Stimulated activated naive B cell treated with anti-CD40 and anti-IgM and Interleukin-4, amounts not matched to agents 10 μg/mL and 1 μg/mL and 100 μg/mL, for 72 hours (primary cell): ENCODE measurements at regions not wholly inside any gene's neighbourhood (a gene's known extent, or its start where the extent isn't known, plus 50 kb on each side); places are given as distances from the start of the nearest gene placed in this dataset.
"Not testable (repeated sequence)": the region's sequence is repeated elsewhere in the genome, so short reads cannot be mapped to it uniquely, and the experiment has no call there.

Source experiments
- ATAC-seq, 2 donors: fragments of 150-1000 bp; cut with Tn5 transposase; replicated peaks; 2 replicates each; pipeline ENCODE4 v1.10.0; 2021; ENCODE audit warnings: moderate library complexity in 1 of 2
- DNase-seq: peaks from one replicate; pipeline ENCODE4 v3.0.0; 2021
- H3K27ac Mint-ChIP-seq: one replicate; pipeline ENCODE4 v1.8.0; 2022; ENCODE audit warnings: mild to moderate bottlenecking, mixed read lengths
- H3K27me3 Mint-ChIP-seq, 2 donors: one replicate each; pipeline ENCODE4 v1.8.0; 2022; ENCODE audit warnings: mixed read lengths in 2 of 2
- H3K36me3 Mint-ChIP-seq, 2 donors: one replicate each; pipeline ENCODE4 v1.8.0; 2022; ENCODE audit warnings: mixed read lengths in 2 of 2, mild to moderate bottlenecking in 1 of 2
- H3K4me1 Mint-ChIP-seq, 2 donors: one replicate each; pipeline ENCODE4 v1.8.0; 2022; ENCODE audit warnings: mixed read lengths in 2 of 2, mild to moderate bottlenecking in 1 of 2
- H3K4me3 Mint-ChIP-seq, 2 donors: one replicate each; pipeline ENCODE4 v1.8.0; 2022; ENCODE audit warnings: mild to moderate bottlenecking in 2 of 2, mixed read lengths in 2 of 2, moderate library complexity in 1 of 2
- H3K9me3 Mint-ChIP-seq, 2 donors: one replicate each; pipeline ENCODE4 v1.8.0; 2022; ENCODE audit warnings: mixed read lengths in 2 of 2, mild to moderate bottlenecking in 1 of 2

DNA sequence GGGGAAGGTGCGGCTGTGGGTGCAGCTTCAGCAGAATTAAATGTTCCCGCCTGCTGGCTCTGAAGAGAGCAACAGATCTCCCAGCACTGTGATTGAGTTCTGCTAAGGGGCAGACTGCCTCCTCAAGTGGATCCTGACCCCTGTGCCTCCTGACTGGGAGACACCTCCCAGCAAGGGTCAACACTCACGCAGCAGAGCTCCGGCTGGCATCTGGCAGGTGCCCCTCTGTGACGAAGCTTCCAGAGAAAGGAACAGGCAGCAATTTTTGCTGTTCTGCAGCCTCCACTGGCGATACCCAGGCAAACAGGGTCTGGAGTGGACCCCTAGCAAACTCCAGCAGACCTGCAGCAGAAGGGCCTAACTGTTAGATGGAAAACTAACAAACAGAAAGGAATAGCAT, 454.3 kb upstream of the MIR17HG start:
- not testable (repeated sequence) for H3K4me3 Mint-ChIP-seq, H3K27ac Mint-ChIP-seq, DNase-seq

DNA sequence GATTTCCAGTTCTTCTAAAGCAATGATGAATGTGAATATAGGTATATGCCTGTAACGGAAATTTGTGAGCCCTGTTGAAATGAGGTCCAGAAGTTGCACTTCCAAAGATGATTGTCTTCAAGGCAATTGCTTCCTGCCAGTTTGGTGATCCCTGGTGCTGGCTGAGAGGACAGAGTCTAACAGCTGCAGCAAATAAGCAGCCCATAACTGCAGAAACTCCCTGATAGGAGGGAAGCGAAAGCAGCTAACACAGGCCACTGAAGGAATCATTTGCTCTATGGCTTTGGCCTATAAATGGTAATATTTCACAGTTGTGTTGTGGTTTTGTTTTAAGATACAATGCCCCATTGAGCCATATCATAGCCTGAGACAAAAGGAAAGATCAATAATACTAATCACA, 451.5 kb upstream of the MIR17HG start:
- Mint-ChIP-seq H3K9me3 (peaks cover 0 to 3% of the 10 kb centered on the region in 2 donors), H3K4me1 (no peaks in the 10 kb centered on the region)

More for the DNA sequence above, 454.3 kb upstream of the MIR17HG start:
- not testable (repeated sequence) for H3K4me1 Mint-ChIP-seq, H3K9me3 Mint-ChIP-seq, H3K36me3 Mint-ChIP-seq, H3K27me3 Mint-ChIP-seq, ATAC-seq

DNA sequence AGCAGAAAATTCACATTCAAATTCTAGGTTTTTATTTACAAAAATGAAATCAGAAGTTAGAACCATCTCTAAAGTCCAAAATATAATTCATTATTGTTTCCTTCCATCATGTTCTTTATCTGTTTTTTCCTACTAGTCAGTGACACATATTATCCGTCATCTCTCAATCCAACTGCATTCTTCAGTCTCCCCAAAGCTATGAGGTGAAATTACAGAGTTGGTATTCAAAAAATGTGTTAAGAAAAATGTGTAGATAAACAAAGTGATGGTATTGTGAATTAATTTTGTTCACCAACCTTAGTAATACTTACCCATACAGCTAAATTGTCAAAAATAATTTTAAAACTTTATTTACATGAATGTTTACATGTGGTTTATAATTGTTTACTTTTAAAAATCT, 448.7 kb upstream of the MIR17HG start:
- H3K9me3 Mint-ChIP-seq, result peaks cover 0 to 3% of the 10 kb centered on the region in 2 donors
- no peaks in the 10 kb centered on the region for H3K27me3 Mint-ChIP-seq
- no peaks in the 10 kb centered on the region for H3K4me1 Mint-ChIP-seq
- no peak for ATAC-seq
- H3K36me3 Mint-ChIP-seq, result no peaks in the 10 kb centered on the region
- H3K4me3 Mint-ChIP-seq, result no peak overlapping the region
- H3K27ac Mint-ChIP-seq, result no peak overlapping the region
- no peak for DNase-seq

More for the DNA sequence above, 451.5 kb upstream of the MIR17HG start:
- Mint-ChIP-seq H3K27me3 (no peaks in the 10 kb centered on the region), H3K27ac (no peak overlapping the region), H3K4me3 (no peak overlapping the region), H3K36me3 (no peaks in the 10 kb centered on the region)
- DNase-seq (no peak), ATAC-seq (no peak)

DNA sequence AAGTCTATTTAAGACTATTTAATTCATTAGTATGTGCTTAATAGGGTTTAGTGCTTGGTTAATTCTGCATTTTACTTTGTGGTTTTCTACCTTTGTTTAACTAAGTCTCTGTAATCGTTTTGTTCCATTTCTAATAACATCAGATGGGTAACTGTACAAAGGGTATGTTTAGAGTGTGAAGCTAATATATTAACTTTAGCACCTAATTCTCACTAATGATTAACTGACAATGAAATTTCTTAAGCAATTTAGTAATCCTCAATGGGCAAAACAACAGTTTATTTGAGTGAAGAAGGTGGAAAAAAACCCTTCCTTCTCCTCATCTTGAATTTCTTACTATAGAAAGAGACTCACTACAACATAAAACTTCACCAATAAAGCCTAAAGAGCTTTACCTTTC, 448.1 kb upstream of the MIR17HG start:
- Mint-ChIP-seq H3K9me3 (peaks cover 0 to 3% of the 10 kb centered on the region in 2 donors), H3K4me1 (no peaks in the 10 kb centered on the region), H3K4me3 (no peak overlapping the region), H3K27me3 (no peaks in the 10 kb centered on the region), H3K36me3 (no peaks in the 10 kb centered on the region), H3K27ac (no peak overlapping the region)
- ATAC-seq (no peak), DNase-seq (no peak)

DNA sequence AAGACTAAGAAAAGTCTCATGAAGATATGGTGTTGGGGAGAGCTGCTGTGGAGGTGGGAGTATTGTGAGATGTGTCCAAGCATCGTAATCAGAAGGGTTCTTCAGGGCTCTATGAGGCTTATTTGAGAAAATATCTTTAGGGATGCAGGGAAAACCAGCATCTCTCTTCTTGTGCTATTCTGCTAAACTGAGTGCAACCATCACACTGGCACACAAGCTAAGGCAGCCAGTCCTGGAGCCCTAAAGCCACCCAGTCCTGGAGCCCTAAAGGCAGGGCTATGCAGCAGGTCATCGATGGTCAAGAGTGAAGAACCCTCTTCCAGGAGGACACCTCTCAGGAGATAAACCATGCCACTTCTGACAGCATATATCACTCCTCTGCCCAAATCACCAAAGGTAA, 445.2 kb upstream of the MIR17HG start:
- no peak overlapping the region for H3K4me3 Mint-ChIP-seq
- peaks cover 12 to 14% of the 10 kb centered on the region in 2 donors for H3K9me3 Mint-ChIP-seq
- ATAC-seq (no peak), DNase-seq (no peak)
- no peak overlapping the region for H3K27ac Mint-ChIP-seq
- H3K36me3 Mint-ChIP-seq, result no peaks in the 10 kb centered on the region
- no peaks in the 10 kb centered on the region for H3K4me1 Mint-ChIP-seq
- no peaks in the 10 kb centered on the region for H3K27me3 Mint-ChIP-seq

DNA sequence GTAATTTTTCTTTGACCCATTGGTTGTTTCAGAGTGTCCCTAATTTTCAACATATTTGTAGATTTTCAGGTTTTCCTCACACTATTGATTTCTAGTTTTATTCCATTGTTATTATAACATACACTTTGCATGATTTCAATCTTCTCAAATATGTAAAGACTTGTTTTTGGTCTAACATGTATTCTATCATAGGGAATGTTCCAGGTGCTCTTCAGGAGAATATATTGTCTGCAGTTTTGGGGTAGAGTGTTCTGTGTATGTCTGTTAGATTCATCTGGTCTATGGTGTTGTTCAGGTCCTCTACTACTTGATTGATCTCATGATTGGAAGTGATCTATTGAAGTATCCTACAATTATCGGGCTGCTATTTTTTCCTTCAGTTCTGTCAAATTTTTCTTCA, 440.9 kb upstream of the MIR17HG start:
- no peaks in the 10 kb centered on the region for H3K36me3 Mint-ChIP-seq
- ATAC-seq (no peak), DNase-seq (no peak)
- H3K9me3 Mint-ChIP-seq, result peaks cover 12 to 16% of the 10 kb centered on the region in 2 donors
- no peak overlapping the region for H3K27ac Mint-ChIP-seq
- H3K4me1 Mint-ChIP-seq, result no peaks in the 10 kb centered on the region
- H3K4me3 Mint-ChIP-seq, result no peak overlapping the region
- no peaks in the 10 kb centered on the region for H3K27me3 Mint-ChIP-seq

DNA sequence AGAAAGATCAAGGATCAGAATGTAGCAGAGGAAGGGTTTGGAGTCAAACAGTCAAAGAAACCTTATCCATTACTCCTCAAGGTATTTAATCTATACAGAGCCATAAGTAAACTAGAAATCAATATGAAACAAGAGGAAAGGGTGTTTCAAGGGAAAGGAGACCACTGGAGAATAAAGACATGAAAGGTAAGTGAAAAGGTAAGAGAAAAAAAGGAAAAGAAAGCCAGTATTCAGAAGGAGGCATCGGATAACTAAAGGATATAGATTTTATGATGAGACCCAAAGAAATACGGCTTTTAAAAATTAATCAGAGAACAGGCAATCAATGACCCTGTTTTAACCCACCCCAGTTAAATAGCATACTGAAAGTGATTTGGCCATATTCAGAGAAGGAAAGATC, 438.7 kb upstream of the MIR17HG start:
- no peaks in the 10 kb centered on the region for H3K36me3 Mint-ChIP-seq
- no peaks in the 10 kb centered on the region for H3K4me1 Mint-ChIP-seq
- no peak overlapping the region for H3K27ac Mint-ChIP-seq
- H3K27me3 Mint-ChIP-seq, result no peaks in the 10 kb centered on the region
- ATAC-seq, result no peak
- H3K9me3 Mint-ChIP-seq, result peaks cover 12 to 16% of the 10 kb centered on the region in 2 donors
- no peak for DNase-seq
- H3K4me3 Mint-ChIP-seq, result no peak overlapping the region

DNA sequence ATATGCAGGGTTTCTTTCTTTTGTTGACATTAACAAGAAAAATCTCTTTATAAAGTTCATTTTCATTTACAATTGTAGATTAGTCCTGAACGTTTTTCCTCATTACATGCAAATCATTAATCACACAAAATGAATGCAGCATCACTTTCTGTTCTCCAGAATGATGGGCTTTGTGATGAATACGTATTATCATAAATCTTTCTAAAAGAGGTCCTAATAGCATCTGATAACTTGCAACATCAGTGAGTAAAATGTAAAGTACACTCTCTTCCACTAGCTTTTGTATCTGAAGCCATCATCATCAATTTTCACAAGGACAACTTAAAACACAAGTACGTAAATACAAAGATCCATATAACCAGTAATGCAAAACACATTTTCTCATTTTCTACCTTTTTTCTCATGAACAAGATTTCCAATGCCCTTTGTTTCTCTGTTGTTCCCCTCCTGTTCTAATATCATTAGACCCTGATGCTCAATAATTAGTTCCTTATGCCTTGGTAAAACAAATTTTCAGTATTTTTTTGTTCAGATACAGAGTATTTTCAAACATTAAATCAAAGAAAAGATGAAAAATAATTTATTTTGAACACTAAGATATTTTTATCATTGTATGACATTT, 437.4 kb upstream of the MIR17HG start:
- H3K4me1 Mint-ChIP-seq, result no peaks in the 10 kb centered on the region
- ATAC-seq (no peak), DNase-seq (no peak)
- no peaks in the 10 kb centered on the region for H3K36me3 Mint-ChIP-seq
- H3K27ac Mint-ChIP-seq, result no peak overlapping the region
- H3K27me3 Mint-ChIP-seq, result no peaks in the 10 kb centered on the region
- no peak overlapping the region for H3K4me3 Mint-ChIP-seq
- peaks cover 11 to 15% of the 10 kb centered on the region in 2 donors for H3K9me3 Mint-ChIP-seq

DNA sequence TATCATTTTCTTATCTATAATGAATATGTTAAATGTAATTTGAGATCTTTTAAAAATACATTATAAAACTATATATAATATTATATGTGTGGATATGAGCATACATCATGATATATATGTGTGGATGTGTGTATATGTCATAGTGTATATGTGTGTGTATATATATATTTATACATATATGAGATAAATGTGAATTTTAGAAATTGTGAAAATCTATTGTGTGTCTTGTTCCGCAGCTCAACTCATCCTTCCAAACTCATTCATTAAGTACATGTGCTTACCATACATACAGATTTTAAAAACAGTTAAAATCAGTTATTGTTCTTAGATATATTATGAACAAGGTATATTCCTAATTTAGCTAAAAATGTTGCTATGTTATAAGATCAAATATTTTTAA, 435.2 kb upstream of the MIR17HG start:
- Mint-ChIP-seq H3K9me3 (peaks cover 0 to 4% of the 10 kb centered on the region in 2 donors), H3K4me3 (no peak overlapping the region), H3K27ac (no peak overlapping the region), H3K36me3 (no peaks in the 10 kb centered on the region), H3K27me3 (no peaks in the 10 kb centered on the region), H3K4me1 (no peaks in the 10 kb centered on the region)
- ATAC-seq, result no peak
- DNase-seq, result no peak

DNA sequence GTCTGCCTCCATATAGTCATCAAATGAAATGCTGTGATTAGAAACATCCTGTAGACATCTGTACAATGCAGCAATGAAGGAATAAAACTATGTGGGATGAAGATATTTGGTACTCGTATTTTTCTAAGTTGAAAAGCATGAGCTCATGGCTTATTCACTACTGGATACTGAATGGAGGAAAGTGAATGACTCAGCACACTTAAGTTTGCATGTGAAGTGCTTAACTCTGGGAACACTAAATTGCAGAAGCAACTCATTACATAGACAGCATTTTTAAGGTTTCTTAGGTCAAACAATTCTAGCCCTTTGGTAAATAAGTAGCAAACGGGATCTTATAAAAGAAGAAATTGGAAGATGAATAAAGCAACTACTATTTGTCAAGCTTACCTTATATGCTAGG, 429.0 kb upstream of the MIR17HG start:
- no peaks in the 10 kb centered on the region for H3K27me3 Mint-ChIP-seq
- H3K27ac Mint-ChIP-seq, result no peak overlapping the region
- H3K4me3 Mint-ChIP-seq, result no peak overlapping the region
- H3K9me3 Mint-ChIP-seq, result peaks cover 0 to 6% of the 10 kb centered on the region in 2 donors
- ATAC-seq (no peak), DNase-seq (no peak)
- no peaks in the 10 kb centered on the region for H3K4me1 Mint-ChIP-seq
- no peaks in the 10 kb centered on the region for H3K36me3 Mint-ChIP-seq

DNA sequence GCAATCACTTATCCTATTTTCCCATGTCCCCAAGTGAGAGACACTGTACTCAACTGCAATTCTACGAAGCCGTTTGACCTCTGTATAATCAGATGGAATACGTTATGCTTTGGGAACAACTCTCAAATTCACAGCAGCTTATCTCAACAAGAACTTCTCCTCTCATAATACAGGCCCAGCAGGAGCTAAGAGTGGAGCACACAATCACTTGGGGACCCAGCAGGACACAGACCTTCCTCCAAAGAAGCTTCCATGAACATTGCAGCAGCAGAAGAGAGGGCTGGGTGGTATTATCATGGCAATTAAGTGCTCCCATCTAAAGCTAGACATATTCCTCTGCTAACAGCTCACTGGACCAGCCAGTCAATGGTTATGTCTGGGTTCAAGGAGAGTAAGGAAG, 428.3 kb upstream of the MIR17HG start:
- peaks cover 0 to 6% of the 10 kb centered on the region in 2 donors for H3K9me3 Mint-ChIP-seq
- H3K36me3 Mint-ChIP-seq, result no peaks in the 10 kb centered on the region
- DNase-seq (no peak), ATAC-seq (no peak)
- H3K27ac Mint-ChIP-seq, result no peak overlapping the region
- no peaks in the 10 kb centered on the region for H3K27me3 Mint-ChIP-seq
- no peaks in the 10 kb centered on the region for H3K4me1 Mint-ChIP-seq
- no peak overlapping the region for H3K4me3 Mint-ChIP-seq

DNA sequence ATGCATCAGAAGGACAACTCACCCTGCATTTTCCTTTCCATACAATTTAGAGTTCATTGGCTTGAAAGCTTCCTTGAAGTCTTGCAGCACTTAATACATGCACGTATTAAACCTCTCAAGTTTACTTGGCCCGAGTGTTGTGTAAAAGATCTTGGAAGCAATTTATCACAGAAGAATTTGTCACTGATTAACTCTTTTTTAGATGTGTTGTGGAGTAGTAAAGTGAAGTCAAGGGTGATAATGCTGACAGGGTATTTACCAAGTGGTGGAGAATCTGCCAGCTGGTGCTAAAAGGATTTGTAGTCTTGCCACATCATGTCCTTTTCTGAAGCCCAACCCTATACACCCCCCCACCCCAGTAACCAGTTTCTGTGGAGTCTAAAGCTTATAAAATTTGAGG, 421.0 kb upstream of the MIR17HG start:
- Mint-ChIP-seq H3K9me3 (peaks cover 6 to 8% of the 10 kb centered on the region in 2 donors), H3K4me1 (no peaks in the 10 kb centered on the region), H3K36me3 (no peaks in the 10 kb centered on the region), H3K4me3 (no peak overlapping the region), H3K27me3 (no peaks in the 10 kb centered on the region), H3K27ac (no peak overlapping the region)
- DNase-seq, result no peak
- no peak for ATAC-seq

DNA sequence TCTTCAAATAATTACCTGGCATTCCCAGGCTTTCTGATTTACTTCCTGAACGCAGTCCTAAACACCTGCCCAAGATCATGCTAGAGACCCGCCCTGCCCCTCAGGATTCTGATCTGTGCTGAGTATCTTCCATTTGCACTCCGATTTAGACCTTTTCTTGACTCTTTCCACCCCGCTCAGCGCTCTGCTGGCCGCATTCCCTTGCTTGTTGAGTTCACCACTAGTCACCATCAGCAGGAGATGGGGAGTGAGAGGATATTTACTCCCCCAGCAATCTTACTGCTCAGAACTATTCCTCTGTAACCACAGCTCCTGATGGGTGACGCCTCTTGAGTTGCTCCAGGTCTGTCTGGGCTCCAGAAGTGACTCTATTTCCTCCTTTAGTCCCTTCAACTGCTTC, 419.4 kb upstream of the MIR17HG start:
- ATAC-seq (no peak), DNase-seq (no peak)
- Mint-ChIP-seq H3K4me1 (no peaks in the 10 kb centered on the region), H3K36me3 (no peaks in the 10 kb centered on the region), H3K4me3 (no peak overlapping the region), H3K27me3 (no peaks in the 10 kb centered on the region), H3K9me3 (peaks cover 6 to 8% of the 10 kb centered on the region in 2 donors), H3K27ac (no peak overlapping the region)

DNA sequence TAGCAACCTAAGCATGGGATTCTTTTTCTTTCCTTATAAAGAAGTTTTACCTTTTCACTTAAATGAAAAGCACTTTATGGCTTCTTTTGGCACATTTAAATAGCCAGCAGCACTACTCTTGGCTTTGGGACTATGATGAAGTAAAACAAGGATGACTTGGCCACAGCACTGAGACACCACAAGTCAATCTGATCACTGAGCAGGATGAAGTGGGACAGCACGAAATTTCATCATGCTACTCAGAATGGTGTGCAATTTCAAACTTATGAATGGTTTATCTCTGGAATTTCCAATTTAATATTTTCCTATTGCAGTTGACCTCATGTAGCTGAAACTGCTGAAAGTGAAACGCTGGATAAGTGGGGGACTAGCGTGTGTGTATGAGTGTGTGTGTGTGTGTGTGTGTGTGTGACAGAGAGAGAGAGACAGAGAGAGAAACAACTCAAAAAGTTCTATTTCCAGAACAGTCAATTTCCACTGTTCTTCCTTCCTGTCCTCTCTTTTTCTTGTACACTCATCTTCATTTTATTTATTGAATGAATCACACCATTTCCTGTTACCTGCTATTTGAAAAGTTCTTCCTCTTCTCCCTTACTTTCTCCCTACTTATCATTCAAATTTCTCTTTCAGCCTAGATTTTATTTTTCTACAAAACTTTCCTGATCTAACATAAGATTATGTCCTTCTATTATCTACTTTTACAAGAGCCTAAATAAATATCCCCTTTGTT, 414.2 kb upstream of the MIR17HG start:
- H3K27ac Mint-ChIP-seq, result no peak overlapping the region
- no peak overlapping the region for H3K4me3 Mint-ChIP-seq

DNA sequence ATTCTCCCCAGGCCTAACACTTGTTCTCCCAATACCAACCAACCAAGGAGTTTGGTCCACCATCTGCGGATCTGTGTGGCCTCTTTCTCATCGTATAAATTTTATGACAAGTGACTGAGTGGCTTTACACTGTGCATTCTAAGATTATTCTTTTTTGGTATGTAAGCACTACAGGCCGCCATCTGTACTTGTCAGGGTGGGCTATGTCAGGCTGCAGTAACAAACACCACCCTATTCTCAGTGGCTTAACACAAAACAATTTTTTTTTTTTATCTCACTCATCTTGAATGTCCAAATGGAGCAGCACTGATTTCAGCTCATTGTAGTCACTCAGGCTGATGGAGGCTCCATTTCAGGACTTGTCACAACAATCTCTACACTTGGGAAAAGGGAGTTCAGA, 412.7 kb upstream of the MIR17HG start:
- no peaks in the 10 kb centered on the region for H3K27me3 Mint-ChIP-seq
- ATAC-seq, result no peak
- H3K4me3 Mint-ChIP-seq, result no peak overlapping the region
- H3K27ac Mint-ChIP-seq, result no peak overlapping the region
- no peak for DNase-seq
- no peaks in the 10 kb centered on the region for H3K4me1 Mint-ChIP-seq
- H3K9me3 Mint-ChIP-seq, result peaks cover 2 to 3% of the 10 kb centered on the region in 2 donors
- no peaks in the 10 kb centered on the region for H3K36me3 Mint-ChIP-seq

More for the DNA sequence above, 414.2 kb upstream of the MIR17HG start:
- no peak for ATAC-seq
- no peaks in the 10 kb centered on the region for H3K27me3 Mint-ChIP-seq
- peaks cover 6% of the 10 kb centered on the region in 2 donors for H3K9me3 Mint-ChIP-seq
- no peak for DNase-seq
- H3K4me1 Mint-ChIP-seq, result no peaks in the 10 kb centered on the region
- no peaks in the 10 kb centered on the region for H3K36me3 Mint-ChIP-seq
